Small intestine (tissue), 7 donors: ENCODE measurements at regions not wholly inside any gene's neighbourhood (a gene's known extent, or its start where the extent isn't known, plus 50 kb on each side); places are given as distances from the start of the nearest gene placed in this dataset.

Source experiments
- DNase-seq, 2 donors: peaks; one replicate each; pipeline versions ENCODE4 v3.0.0 to v3.0.0-alpha.2; 2013
- FAIRE-seq: peaks from 2 replicates; lab custom pipeline; 2012; peaks lifted over from hg19 to GRCh38; lab: Jason Lieb, UNC
- H3K27ac ChIP-seq, 3 donors: one replicate each; pipeline ENCODE4 v1.5.1; 2013; ENCODE audit warnings: low read length in 2 of 3, mild to moderate bottlenecking in 2 of 3, control low read depth in 1 of 3, inconsistent platforms in 1 of 3, low read depth in 1 of 3, moderate library complexity in 1 of 3
- H3K27me3 ChIP-seq, 3 donors: one replicate each; pipeline ENCODE4 v1.6.1; 2013; ENCODE audit warnings: low read length in 3 of 3, inconsistent platforms in 1 of 3; ENCODE audit not compliant: control insufficient read depth in 3 of 3, insufficient read depth in 3 of 3
- H3K36me3 ChIP-seq, 3 donors: one replicate each; pipeline ENCODE4 v1.6.1; 2013; ENCODE audit warnings: low read length in 3 of 3, inconsistent platforms in 1 of 3, low read depth in 1 of 3, mild to moderate bottlenecking in 1 of 3, moderate library complexity in 1 of 3; ENCODE audit not compliant: control insufficient read depth in 3 of 3, insufficient read depth in 2 of 3
- H3K4me1 ChIP-seq, 3 donors: one replicate each; pipeline ENCODE4 v1.6.1; 2013; ENCODE audit warnings: low read length in 2 of 3, inconsistent platforms in 1 of 3, low read depth in 1 of 3, mild to moderate bottlenecking in 1 of 3, moderate library complexity in 1 of 3; ENCODE audit not compliant: control insufficient read depth in 3 of 3, insufficient read depth in 2 of 3
- H3K4me3 ChIP-seq, 3 donors: one replicate each; pipeline ENCODE4 v1.5.1; 2013; ENCODE audit warnings: low read length in 3 of 3, control low read depth in 1 of 3, inconsistent platforms in 1 of 3, low read depth in 1 of 3, mild to moderate bottlenecking in 1 of 3, moderate library complexity in 1 of 3
- H3K9me3 ChIP-seq, 2 donors: one replicate each; pipeline ENCODE4 v1.6.1; 2013; ENCODE audit warnings: low read depth in 1 of 2, low read length in 1 of 2; ENCODE audit not compliant: control insufficient read depth in 2 of 2, insufficient read depth in 1 of 2
- WGBS, 3 donors: extraction: QIAGEN DNeasy Blood & Tissue Kit; methylation state at CpG; one replicate each; pipeline ENCODE4 v1.1.7; 2013; 5-methylcytosine and 5-hydroxymethylcytosine counted together
- donor health status: healthy with polysubstance abuse.
- donor health status: control.
- donor health status: control.
- donor health status: Bipolar disorder and iron deficiency.
- donor health status: healthy.

DNA sequence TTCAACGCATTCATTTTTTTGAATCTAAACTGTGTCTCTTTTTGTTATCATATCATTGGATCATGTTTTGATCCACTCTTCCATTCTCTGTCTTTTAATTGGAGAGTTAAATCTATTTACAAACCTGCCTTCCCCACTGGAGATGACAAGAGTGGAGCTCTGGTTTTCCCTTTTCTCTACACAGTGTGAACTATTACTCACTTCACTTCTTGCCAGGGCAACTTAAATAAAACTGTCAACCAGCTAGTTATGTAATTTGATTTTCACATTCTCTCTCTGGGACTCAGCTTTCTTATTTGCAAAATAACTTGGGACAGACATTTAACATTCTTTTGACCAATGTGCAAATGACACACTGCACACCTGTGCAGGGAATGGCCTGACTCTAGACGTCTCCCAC lies 230.8 kb upstream of the CST7 start:
- 65 to 76% (median 71%) methylated on average over 2 of the region's 2 CpGs for WGBS, 3 donors
- no peak for FAIRE-seq

DNA sequence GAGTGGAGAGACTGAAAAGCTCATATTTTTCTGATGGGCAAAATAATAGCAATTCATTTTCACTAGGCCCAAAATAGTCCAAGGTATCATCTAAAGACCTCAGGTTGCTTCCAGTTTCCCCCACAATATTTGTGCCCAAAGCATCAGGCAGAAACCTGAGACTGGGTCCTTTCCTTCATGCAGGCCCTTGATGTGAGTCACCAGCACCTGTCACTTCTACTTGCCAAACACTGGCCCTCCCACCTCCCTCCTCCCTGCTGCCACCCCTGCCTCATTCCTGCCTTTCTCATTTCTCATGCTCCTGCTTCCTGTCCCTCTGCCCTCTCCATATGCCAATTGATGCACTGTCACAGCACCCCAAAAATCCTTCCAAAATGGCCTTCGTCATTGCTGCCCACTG lies 230.4 kb upstream of the CST7 start:
- Histone ChIP-seq H3K36me3 (no peaks in the 10 kb centered on the region), H3K9me3 (peaks cover 0 to 5% of the 10 kb centered on the region in 2 donors), H3K27ac (no peak overlapping the region), H3K4me1 (no peaks in the 10 kb centered on the region), H3K27me3 (peaks cover 0 to under 1% (median 0%) of the 10 kb centered on the region in 3 donors), H3K4me3 (no peak overlapping the region)
- WGBS, 3 donors = 55 to 84% (median 72%) methylated on average over 1 of the region's 1 CpG
- DNase-seq (no peak), FAIRE-seq (no peak)

More for the DNA sequence above, 230.8 kb upstream of the CST7 start:
- Histone ChIP-seq H3K4me3 (no peak overlapping the region), H3K36me3 (no peaks in the 10 kb centered on the region), H3K4me1 (no peaks in the 10 kb centered on the region), H3K9me3 (peaks cover 0 to 5% of the 10 kb centered on the region in 2 donors), H3K27me3 (no peaks in the 10 kb centered on the region), H3K27ac (no peak overlapping the region)
- no peak for DNase-seq

DNA sequence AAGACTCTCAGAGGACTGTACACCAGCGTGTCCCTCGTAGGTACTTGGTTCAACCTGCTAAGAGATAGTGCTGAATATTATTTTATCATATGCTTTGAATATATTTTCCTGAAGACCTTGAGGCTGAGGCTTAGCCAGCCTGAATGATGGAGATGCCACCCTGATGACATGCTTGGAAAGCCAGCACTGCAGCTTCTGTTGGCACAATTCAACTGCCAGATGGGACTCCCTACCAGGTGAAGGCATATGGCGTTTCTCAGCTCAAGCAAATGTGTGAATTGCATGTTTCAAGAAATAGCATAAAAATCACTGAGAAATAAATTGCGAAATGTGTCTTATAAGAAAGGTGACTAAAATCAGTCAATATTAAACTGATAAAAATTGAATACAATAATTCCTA lies 228.1 kb upstream of the CST7 start:
- Histone ChIP-seq H3K9me3 (no peaks in the 10 kb centered on the region), H3K4me1 (no peaks in the 10 kb centered on the region), H3K27me3 (peaks cover 0 to 2% (median 0%) of the 10 kb centered on the region in 3 donors), H3K4me3 (no peak overlapping the region), H3K27ac (no peak overlapping the region), H3K36me3 (no peaks in the 10 kb centered on the region)
- FAIRE-seq (no peak), DNase-seq (no peak)
- WGBS, 3 donors = 76 to 80% (median 79%) methylated on average over 4 of the region's 4 CpGs

DNA sequence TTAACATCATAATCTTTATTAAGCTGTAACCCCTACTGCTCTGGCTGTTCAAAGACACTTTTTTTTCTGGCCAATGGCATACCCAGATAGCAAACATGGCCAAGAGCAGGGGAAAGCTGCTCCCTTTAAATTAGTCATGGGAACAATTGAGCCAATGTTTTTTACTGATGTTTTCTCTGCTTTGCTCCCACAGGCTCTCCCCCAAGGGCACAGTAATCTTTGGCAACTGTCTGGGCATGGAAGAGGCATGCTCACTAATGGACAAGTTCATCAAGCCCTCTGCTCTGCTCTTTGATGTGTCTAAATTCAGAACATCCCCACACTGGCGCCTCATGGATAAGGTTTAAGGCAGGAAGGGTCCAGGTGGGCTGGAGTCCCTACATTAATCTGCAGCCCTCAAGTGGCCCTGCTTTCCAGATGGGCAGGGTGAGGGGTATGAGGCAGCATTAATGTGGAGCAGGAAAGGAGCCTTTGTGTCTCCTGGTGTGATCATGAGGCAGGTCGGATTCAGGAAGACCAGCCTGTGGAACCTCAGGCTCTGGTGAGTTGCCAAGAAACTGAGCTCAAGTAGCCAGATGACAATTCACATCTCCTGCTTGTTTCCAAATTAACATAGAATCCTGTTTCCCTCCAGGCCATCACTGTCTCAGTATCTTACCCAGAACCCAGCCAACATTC lies 227.0 kb upstream of the CST7 start:
- no peak for DNase-seq
- Histone ChIP-seq H3K36me3 (no peaks in the 10 kb centered on the region), H3K4me1 (no peaks in the 10 kb centered on the region), H3K4me3 (no peak overlapping the region), H3K9me3 (no peaks in the 10 kb centered on the region), H3K27ac (no peak overlapping the region), H3K27me3 (peaks cover 0 to 2% (median 0%) of the 10 kb centered on the region in 3 donors)
- FAIRE-seq = no peak
- 69 to 79% (median 73%) methylated on average over 2 of the region's 2 CpGs for WGBS, 3 donors

DNA sequence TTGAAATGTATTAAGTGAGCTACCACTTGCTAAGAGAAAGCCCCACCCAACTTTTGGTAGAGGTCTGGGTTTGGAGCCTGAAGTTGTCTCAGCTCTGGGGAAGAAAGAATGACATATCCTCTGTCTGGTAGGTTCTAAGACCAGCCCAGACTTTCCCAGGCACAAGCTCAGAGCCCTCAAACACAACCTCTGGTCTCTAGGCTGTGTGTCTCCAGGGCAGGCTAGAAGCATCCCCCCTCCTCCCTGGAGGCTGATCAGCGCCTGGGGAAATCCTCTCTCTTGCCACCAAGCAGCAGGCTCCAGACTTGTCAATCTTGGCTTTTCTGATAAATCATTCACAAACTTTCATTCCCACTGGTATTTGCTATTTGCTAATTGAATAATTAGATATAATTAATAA lies 226.5 kb upstream of the CST7 start:
- no peak for FAIRE-seq
- H3K36me3 ChIP-seq = no peaks in the 10 kb centered on the region
- 58 to 71% (median 60%) methylated on average over 1 of the region's 1 CpG for WGBS, 3 donors
- DNase-seq = no peak
- H3K27ac ChIP-seq = no peak overlapping the region
- H3K9me3 ChIP-seq = no peaks in the 10 kb centered on the region
- H3K27me3 ChIP-seq = peaks cover 0 to 2% (median 0%) of the 10 kb centered on the region in 3 donors
- H3K4me1 ChIP-seq = no peaks in the 10 kb centered on the region
- no peak overlapping the region for H3K4me3 ChIP-seq

DNA sequence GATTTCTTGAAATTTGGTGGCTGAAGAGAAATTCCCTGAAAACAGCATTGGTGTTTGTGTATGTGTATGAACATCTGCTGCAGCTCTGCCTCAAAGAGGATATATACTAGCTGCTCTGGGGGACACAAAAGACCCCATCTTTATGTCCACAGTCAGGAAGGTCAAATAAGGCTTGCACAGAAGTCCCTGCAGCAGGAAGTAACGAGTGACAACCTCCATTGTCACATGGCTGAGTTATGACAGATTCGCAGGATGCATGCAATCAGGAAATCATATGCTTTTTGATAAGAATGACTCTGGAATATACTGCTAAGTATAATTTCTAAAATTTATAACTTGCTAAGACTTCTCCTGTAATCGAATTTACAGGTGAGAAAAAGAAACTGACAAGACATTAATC lies 225.9 kb upstream of the CST7 start:
- H3K9me3 ChIP-seq = no peaks in the 10 kb centered on the region
- no peak overlapping the region for H3K27ac ChIP-seq
- peaks cover 0 to 2% (median 0%) of the 10 kb centered on the region in 3 donors for H3K27me3 ChIP-seq
- H3K4me1 ChIP-seq = no peaks in the 10 kb centered on the region
- FAIRE-seq = no peak
- no peaks in the 10 kb centered on the region for H3K36me3 ChIP-seq
- 6 to 23% (median 18%) methylated on average over 3 of the region's 3 CpGs for WGBS, 3 donors
- no peak overlapping the region for H3K4me3 ChIP-seq
- no peak for DNase-seq

DNA sequence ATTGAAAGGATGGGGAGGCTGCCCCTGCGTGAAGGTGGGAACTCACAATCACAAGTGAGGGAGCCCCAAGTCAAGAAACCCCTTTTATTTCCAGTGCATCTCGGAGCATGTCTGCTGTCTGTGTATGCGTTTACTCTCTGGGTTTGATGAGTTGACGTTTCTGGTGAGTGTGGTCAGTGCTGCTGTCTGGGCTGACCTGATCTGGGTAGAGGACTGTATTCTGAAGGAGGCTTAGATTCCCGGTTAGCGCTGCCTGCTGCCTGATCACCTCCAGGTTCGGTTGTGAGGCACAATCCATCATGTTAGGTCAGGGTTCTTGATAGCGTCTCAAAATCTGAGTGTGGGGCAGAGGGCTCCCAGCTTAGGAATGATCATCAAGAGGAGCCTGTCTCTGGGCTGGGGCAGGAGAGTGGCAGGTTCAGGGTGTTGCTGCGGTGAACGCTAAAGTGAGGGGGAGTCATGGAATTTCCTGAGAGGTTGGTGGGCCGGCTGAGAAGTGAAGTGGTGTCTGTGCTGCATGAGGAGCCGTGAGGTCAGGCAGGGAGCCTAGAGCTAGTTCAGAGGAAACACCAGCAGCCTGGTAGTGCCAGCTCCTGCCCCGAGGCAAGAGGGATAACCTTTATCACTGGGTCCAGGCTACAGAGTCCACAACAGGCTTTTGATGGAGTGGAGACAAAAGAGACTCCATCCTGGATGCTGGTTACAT lies 225.3 kb upstream of the CST7 start:
- Histone ChIP-seq H3K9me3 (no peaks in the 10 kb centered on the region), H3K4me3 (no peak overlapping the region), H3K27ac (no peak overlapping the region), H3K4me1 (no peaks in the 10 kb centered on the region), H3K36me3 (no peaks in the 10 kb centered on the region), H3K27me3 (peaks cover 0 to 2% (median 0%) of the 10 kb centered on the region in 3 donors)
- DNase-seq (no peak), FAIRE-seq (no peak)
- 58 to 67% (median 63%) methylated on average over 13 of the region's 13 CpGs for WGBS, 3 donors

DNA sequence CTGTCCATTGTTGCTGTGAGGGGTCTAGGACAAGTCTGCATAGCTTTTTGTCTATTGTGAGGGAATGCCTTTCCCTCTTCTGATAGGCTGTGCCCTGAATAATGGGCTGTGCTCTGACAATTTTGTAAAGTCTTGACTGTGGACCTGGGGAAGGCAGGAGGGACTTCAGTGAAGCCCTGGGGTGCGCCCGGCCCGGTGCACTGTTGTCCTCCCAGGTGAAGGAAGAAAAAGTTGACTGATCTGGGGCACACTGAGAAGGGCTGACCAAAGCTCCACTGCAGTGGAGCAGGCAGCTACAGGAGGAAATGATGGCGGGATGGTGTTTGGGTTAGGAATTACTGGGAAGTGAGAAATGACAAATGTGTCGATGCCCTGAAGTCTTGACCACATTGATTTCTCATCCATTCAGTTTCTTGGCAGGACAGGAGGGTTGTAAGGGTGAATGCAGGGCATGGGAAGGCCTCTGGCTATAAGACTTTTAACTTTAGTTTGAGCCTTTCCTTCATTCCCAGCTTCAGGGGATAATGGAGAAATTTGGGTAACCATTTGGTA lies 224.0 kb upstream of the CST7 start:
- H3K9me3 ChIP-seq = no peaks in the 10 kb centered on the region
- no peaks in the 10 kb centered on the region for H3K4me1 ChIP-seq
- H3K27me3 ChIP-seq = peaks cover 0 to 2% (median 0%) of the 10 kb centered on the region in 3 donors
- 81 to 92% (median 90%) methylated on average over 5 of the region's 5 CpGs for WGBS, 3 donors
- H3K36me3 ChIP-seq = no peaks in the 10 kb centered on the region
- no peak for DNase-seq
- H3K27ac ChIP-seq = no peak overlapping the region
- no peak overlapping the region for H3K4me3 ChIP-seq
- FAIRE-seq = no peak
